Liver (tissue), 3 donors: ENCODE measurements at regions not wholly inside any gene's neighbourhood (a gene's known extent, or its start where the extent isn't known, plus 50 kb on each side); places are given as distances from the start of the nearest gene placed in this dataset.

ENCODE experiments used
- ATF3 ChIP-seq: IDR thresholded peaks from 2 replicates; pipeline ENCODE4 v1.6.1; 2016; ENCODE audit warnings: antibody characterized with exemption
- CTCF ChIP-seq: fragments of 150-350 bp; IDR thresholded peaks from 2 replicates; pipeline ENCODE4 v1.5.1; 2017; ENCODE audit warnings: improper control_type of control experiment, low read depth, low read length; ENCODE audit not compliant: missing input control
- EGR1 ChIP-seq, 2 donors: IDR thresholded peaks; 2 replicates each; pipeline ENCODE4 v1.6.1; 2016 to 2018; ENCODE audit warnings: antibody characterized with exemption in 2 of 2, low read depth in 2 of 2
- FOXA1 ChIP-seq: IDR thresholded peaks from 2 replicates; pipeline ENCODE4 v1.6.1; 2016; ENCODE audit warnings: antibody characterized with exemption
- GABPA ChIP-seq, 2 donors: IDR thresholded peaks in 1 of 2; conservative IDR thresholded peaks in 1 of 2; 2 replicates each; pipeline ENCODE4 v1.6.1; 2016; ENCODE audit warnings: antibody characterized with exemption in 2 of 2, mild to moderate bottlenecking in 1 of 2, moderate library complexity in 1 of 2
- HNF4A ChIP-seq, 2 donors: conservative IDR thresholded peaks; 2 replicates each; pipeline ENCODE4 v1.6.1; 2016; ENCODE audit warnings: antibody characterized with exemption in 2 of 2, mild to moderate bottlenecking in 2 of 2
- HNF4G ChIP-seq: IDR thresholded peaks from 2 replicates; pipeline ENCODE4 v1.6.1; 2016; ENCODE audit warnings: antibody characterized with exemption
- JUND ChIP-seq, 2 donors: IDR thresholded peaks; 2 replicates each; pipeline ENCODE4 v1.6.1; 2016; ENCODE audit warnings: antibody characterized with exemption in 2 of 2
- MAX ChIP-seq: IDR thresholded peaks from 2 replicates; pipeline ENCODE4 v1.6.1; 2016; ENCODE audit warnings: antibody characterized with exemption
- RAD21 ChIP-seq, 2 donors: IDR thresholded peaks; 2 replicates each; pipeline ENCODE4 v1.6.1; 2016; ENCODE audit warnings: antibody characterized with exemption in 2 of 2, mild to moderate bottlenecking in 2 of 2
- REST ChIP-seq: IDR thresholded peaks from 2 replicates; pipeline ENCODE4 v1.6.1; 2016; ENCODE audit warnings: antibody characterized with exemption, mild to moderate bottlenecking
- SP1 ChIP-seq: IDR thresholded peaks from 2 replicates; pipeline ENCODE4 v1.6.1; 2018; ENCODE audit warnings: antibody characterized with exemption, mild to moderate bottlenecking
- TAF1 ChIP-seq: conservative IDR thresholded peaks from 2 replicates; pipeline ENCODE4 v1.6.1; 2016; ENCODE audit warnings: antibody characterized with exemption, mild to moderate bottlenecking
- YY1 ChIP-seq: IDR thresholded peaks from 2 replicates; pipeline ENCODE4 v1.6.1; 2016; ENCODE audit warnings: antibody characterized with exemption, mild to moderate bottlenecking
- donor health status: healthy.
- donor health status: healthy.

GRCh38 chr15:87667643-87668042 lies 588.9 kb downstream of the NTRK3 start:
- no peak for TF ChIP-seq CTCF
- TF ChIP-seq MAX = no peak
- no peak for TF ChIP-seq REST
- TF ChIP-seq SP1 = no peak
- no peak for TF ChIP-seq EGR1 (IDR thresholded peaks at IDR 0.05; ENCODE audit: low read depth in 2 of 2)
- no peak for TF ChIP-seq YY1
- no peak for TF ChIP-seq JUND (IDR thresholded peaks at IDR 0.05)
- TF ChIP-seq TAF1 = no peak
- TF ChIP-seq RAD21 (IDR thresholded peaks at IDR 0.05) = no peak
- no peak for TF ChIP-seq FOXA1
- no peak for TF ChIP-seq HNF4G
- no peak for TF ChIP-seq GABPA (IDR thresholded peaks at IDR 0.05 in 1 of 2, conservative IDR thresholded peaks at IDR 0.05 in 1 of 2)
- TF ChIP-seq ATF3 = no peak
- TF ChIP-seq HNF4A (conservative IDR thresholded peaks at IDR 0.05) = no peak
